Endothelial cell of umbilical vein (primary cell): ENCODE measurements at regions not wholly inside any gene's neighbourhood (a gene's known extent, or its start where the extent isn't known, plus 50 kb on each side); places are given as distances from the start of the nearest gene placed in this dataset.

Source experiments
- CTCF ChIP-seq, 2 donors: IDR thresholded peaks; 1 replicate in 1 of 2; 2 replicates in 1 of 2; pipeline ENCODE4 v1.5.1; 2011; ENCODE audit warnings: low read length in 2 of 2, mild to moderate bottlenecking in 2 of 2, moderate library complexity in 2 of 2, control low read depth in 1 of 2, inconsistent platforms in 1 of 2, low read depth in 1 of 2; ENCODE audit not compliant: insufficient read depth in 1 of 2; ENCODE audit errors: extremely low read depth in 1 of 2
- EZH2 ChIP-seq: IDR thresholded peaks from 2 replicates; pipeline ENCODE4 v1.6.1; 2012; ENCODE audit warnings: borderline replicate concordance, low read depth, mild to moderate bottlenecking, moderate library complexity, low read length, inconsistent platforms; ENCODE audit not compliant: severe bottlenecking
- JUN ChIP-seq: IDR thresholded peaks from 2 replicates; pipeline ENCODE4 v1.6.1; 2011; ENCODE audit warnings: borderline replicate concordance, low read depth; ENCODE audit not compliant: insufficient read length, insufficient read depth
- MYC ChIP-seq: IDR thresholded peaks from one replicate; pipeline ENCODE4 v1.6.1; 2011; ENCODE audit warnings: mild to moderate bottlenecking, low read depth, low read length
- POLR2A ChIP-seq: IDR thresholded peaks from 2 replicates; pipeline ENCODE4 v1.6.1; 2012; ENCODE audit warnings: low read depth, mild to moderate bottlenecking, control low read depth, low read length
- POLR2AphosphoS5 ChIP-seq: IDR thresholded peaks from 2 replicates; pipeline ENCODE4 v1.6.1; 2012; ENCODE audit warnings: low read depth, mild to moderate bottlenecking, control low read depth, low read length, moderate library complexity; ENCODE audit not compliant: insufficient read depth

DNA sequence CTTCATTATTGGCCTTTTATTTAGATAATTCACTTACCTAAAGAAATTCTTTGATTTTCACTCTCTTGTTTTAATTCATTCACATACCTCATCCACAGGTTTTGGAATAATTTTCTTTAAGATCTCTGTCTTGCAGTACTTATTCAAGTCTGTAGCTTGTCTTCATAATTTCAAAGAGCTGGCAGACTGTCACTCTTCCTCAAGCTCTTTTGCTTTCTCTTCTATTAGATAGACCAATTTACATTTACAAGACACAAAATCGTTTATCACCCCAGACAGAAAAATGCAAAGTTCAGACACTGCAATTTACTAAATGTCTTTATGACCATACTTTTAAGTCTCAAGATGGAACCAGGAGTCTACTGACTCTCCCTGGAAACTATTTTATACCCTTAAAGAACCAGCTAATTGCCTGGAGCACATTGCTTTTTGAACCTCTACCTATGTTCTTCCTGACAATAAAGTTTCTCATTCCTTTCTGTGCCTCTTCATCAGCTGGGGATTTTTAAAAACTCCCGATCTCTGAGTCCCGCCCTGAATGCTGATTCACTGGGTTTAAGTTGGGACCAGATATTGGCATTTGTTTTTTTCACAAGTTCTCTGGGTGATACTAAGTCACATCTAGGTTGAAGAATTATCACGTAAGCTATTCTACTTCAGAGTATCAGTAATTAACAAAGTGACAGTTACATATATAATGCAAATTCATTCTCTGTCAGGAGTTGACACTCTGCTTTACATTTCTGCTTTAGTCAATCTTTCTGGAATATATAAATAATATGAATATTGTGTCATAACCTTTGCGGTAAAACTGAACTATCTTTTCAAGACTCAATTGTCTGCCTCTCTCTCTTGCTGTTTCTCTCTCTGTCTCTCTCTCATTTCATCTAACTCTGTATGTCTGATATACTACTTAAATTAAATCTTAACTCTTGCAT lies 196.4 kb downstream of the PCDH7 start:
- no peak for TF ChIP-seq CTCF (IDR thresholded peaks at IDR 0.05; ENCODE audit: extremely low read depth in 1 of 2, insufficient read depth in 1 of 2, low read depth in 1 of 2, low read length in 2 of 2)
- no peak for TF ChIP-seq POLR2A
- no peak for TF ChIP-seq EZH2
- TF ChIP-seq POLR2AphosphoS5 = no peak
- TF ChIP-seq JUN = no peak
- TF ChIP-seq MYC = no peak
